Endothelial cell of umbilical vein (primary cell): ENCODE measurements at regions not wholly inside any gene's neighbourhood (a gene's known extent, or its start where the extent isn't known, plus 50 kb on each side); places are given as distances from the start of the nearest gene placed in this dataset.

Source experiments
- BruUV-seq: library from RNA; stranded (reverse); fragments of 400-500 nt; replicated peaks from 2 replicates; lab custom pipeline; 2021; lab: Mats Ljungman, UMichigan
- CTCF ChIA-PET: fragments of 300-600, 350-600 bp; sonication (Branson Sonifier 250); formaldehyde crosslinking; loops from one replicate; lab custom pipeline; 2021; ENCODE audit warnings: antibody characterized with exemption, inconsistent platforms; lab: Charles Lee
- POLR2A ChIA-PET: fragments of 300-600, 350-600 bp; sonication (Branson Sonifier 250); formaldehyde crosslinking; loops from one replicate; lab custom pipeline; 2021; ENCODE audit warnings: antibody characterized with exemption, inconsistent platforms; lab: Charles Lee
- DNase-seq: peaks from one replicate; pipeline ENCODE4 v3.0.0-alpha.2; 2011; ENCODE audit warnings: low read depth, low spot score
- FAIRE-seq: peaks from 2 replicates; lab custom pipeline; 2011; peaks lifted over from hg19 to GRCh38; lab: Jason Lieb, UNC
- H2AFZ ChIP-seq: 2 replicates; pipeline ENCODE4 v1.6.0; 2012; ENCODE audit warnings: low read depth, low read length, control low read depth, inconsistent platforms
- H3K27ac ChIP-seq: 2 replicates; pipeline ENCODE4 v1.5.1; 2011; ENCODE audit warnings: low read depth, mild to moderate bottlenecking, control low read depth, low read length, moderate library complexity; ENCODE audit not compliant: insufficient read depth
- H3K27me3 ChIP-seq, 2 experiments: 2 replicates each; pipeline versions ENCODE4 v1.6.0 to v1.6.1; 2011; ENCODE audit warnings: low read length in 2 of 2, mixed read lengths in 1 of 2; ENCODE audit not compliant: control insufficient read depth in 2 of 2, insufficient read depth in 2 of 2
- H3K36me3 ChIP-seq, 2 experiments: 2 replicates in 1 of 2; 3 replicates in 1 of 2; pipeline ENCODE4 v1.5.1; 2011; ENCODE audit warnings: low read length in 2 of 2, mild to moderate bottlenecking in 1 of 2, moderate library complexity in 1 of 2; ENCODE audit not compliant: control insufficient read depth in 2 of 2, insufficient read depth in 2 of 2; ENCODE audit errors: extremely low read depth in 1 of 2
- H3K4me1 ChIP-seq: 3 replicates; pipeline ENCODE4 v1.5.1; 2011; ENCODE audit warnings: mild to moderate bottlenecking, low read length; ENCODE audit not compliant: control insufficient read depth, insufficient read depth; ENCODE audit errors: extremely low read depth
- H3K4me2 ChIP-seq: 2 replicates; pipeline ENCODE4 v1.6.1; 2011; ENCODE audit warnings: low read length, control low read depth, mixed read lengths; ENCODE audit not compliant: insufficient read depth
- H3K4me3 ChIP-seq, 3 experiments: fragments of 200-600 bp in 1 of 3; sonication (generic), shearing (Covaris generic) in 1 of 3; replicated peaks in 1 of 3; 2 replicates each; pipeline ENCODE4 v1.5.1; 2011 to 2016; ENCODE audit warnings: control low read depth in 3 of 3, low read length in 3 of 3, mild to moderate bottlenecking in 2 of 3, inconsistent platforms in 1 of 3, low read depth in 1 of 3, moderate library complexity in 1 of 3; ENCODE audit not compliant: insufficient read depth in 1 of 3
- H3K79me2 ChIP-seq: 2 replicates; pipeline ENCODE4 v1.6.0; 2012; ENCODE audit warnings: low read length, inconsistent platforms; ENCODE audit not compliant: control insufficient read depth, insufficient read depth
- H3K9ac ChIP-seq: replicated peaks from 2 replicates; pipeline ENCODE3; 2011; ENCODE audit warnings: low read length, control low read depth; ENCODE audit not compliant: insufficient read depth; ENCODE audit errors: extremely low read depth
- H3K9me1 ChIP-seq: replicated peaks from 3 replicates; pipeline ENCODE4 v1.6.0; 2011; ENCODE audit warnings: mild to moderate bottlenecking, low read length; ENCODE audit not compliant: control insufficient read depth, insufficient read depth; ENCODE audit errors: extremely low read depth
- H3K9me3 ChIP-seq: replicated peaks from 2 replicates; pipeline ENCODE4 v1.5.1; 2012; ENCODE audit warnings: low read length, inconsistent platforms; ENCODE audit not compliant: control insufficient read depth, insufficient read depth
- H4K20me1 ChIP-seq: replicated peaks from 2 replicates; pipeline ENCODE3; 2011; ENCODE audit warnings: mild to moderate bottlenecking, low read length; ENCODE audit not compliant: control insufficient read depth, insufficient read depth; ENCODE audit errors: extremely low read depth
- EZH2 ChIP-seq: IDR thresholded peaks from 2 replicates; pipeline ENCODE4 v1.6.1; 2012; ENCODE audit warnings: borderline replicate concordance, low read depth, mild to moderate bottlenecking, moderate library complexity, low read length, inconsistent platforms; ENCODE audit not compliant: severe bottlenecking
- FOS ChIP-seq: IDR thresholded peaks from 2 replicates; pipeline ENCODE4 v1.6.1; 2011; ENCODE audit warnings: mild to moderate bottlenecking, low read length, moderate library complexity, borderline replicate concordance; ENCODE audit not compliant: insufficient read depth
- GATA2 ChIP-seq: IDR thresholded peaks from 2 replicates; pipeline ENCODE4 v1.7.0; 2011; ENCODE audit warnings: low read depth, mild to moderate bottlenecking, moderate library complexity, mixed read lengths, low read length; ENCODE audit not compliant: insufficient read length, insufficient read depth
- JUN ChIP-seq: IDR thresholded peaks from 2 replicates; pipeline ENCODE4 v1.6.1; 2011; ENCODE audit warnings: borderline replicate concordance, low read depth; ENCODE audit not compliant: insufficient read length, insufficient read depth
- MYC ChIP-seq: IDR thresholded peaks from one replicate; pipeline ENCODE4 v1.6.1; 2011; ENCODE audit warnings: mild to moderate bottlenecking, low read depth, low read length
- POLR2A ChIP-seq: IDR thresholded peaks from 2 replicates; pipeline ENCODE4 v1.6.1; 2012; ENCODE audit warnings: low read depth, mild to moderate bottlenecking, control low read depth, low read length
- POLR2AphosphoS5 ChIP-seq: IDR thresholded peaks from 2 replicates; pipeline ENCODE4 v1.6.1; 2012; ENCODE audit warnings: low read depth, mild to moderate bottlenecking, control low read depth, low read length, moderate library complexity; ENCODE audit not compliant: insufficient read depth
- dilution Hi-C: fragments of 300-500 bp; cut with MboI; formaldehyde crosslinking; loops from one replicate; pipeline ENCODE4 v1.15.0; 2019; ENCODE audit warnings: low sequenced_read_pairs; ENCODE audit not compliant: extremely low pct_ligation_motif_present
- intact Hi-C: fragments of 100-400 bp; cut with micrococcal nuclease; formaldehyde crosslinking; loops from one replicate; pipeline ENCODE4 v1.10.0; 2022
- TF ChIP-seq, protein P1 (sequence below), 2 donors: IDR thresholded peaks; 1 replicate in 1 of 2; 2 replicates in 1 of 2; pipeline ENCODE4 v1.5.1; 2011; ENCODE audit warnings: low read length in 2 of 2, mild to moderate bottlenecking in 2 of 2, moderate library complexity in 2 of 2, control low read depth in 1 of 2, inconsistent platforms in 1 of 2, low read depth in 1 of 2; ENCODE audit not compliant: insufficient read depth in 1 of 2; ENCODE audit errors: extremely low read depth in 1 of 2
- TF ChIP-seq, protein P2 (sequence below): IDR thresholded peaks from 2 replicates; pipeline ENCODE4 v1.6.1; 2011; ENCODE audit not compliant: insufficient read depth, insufficient read length

DNA sequence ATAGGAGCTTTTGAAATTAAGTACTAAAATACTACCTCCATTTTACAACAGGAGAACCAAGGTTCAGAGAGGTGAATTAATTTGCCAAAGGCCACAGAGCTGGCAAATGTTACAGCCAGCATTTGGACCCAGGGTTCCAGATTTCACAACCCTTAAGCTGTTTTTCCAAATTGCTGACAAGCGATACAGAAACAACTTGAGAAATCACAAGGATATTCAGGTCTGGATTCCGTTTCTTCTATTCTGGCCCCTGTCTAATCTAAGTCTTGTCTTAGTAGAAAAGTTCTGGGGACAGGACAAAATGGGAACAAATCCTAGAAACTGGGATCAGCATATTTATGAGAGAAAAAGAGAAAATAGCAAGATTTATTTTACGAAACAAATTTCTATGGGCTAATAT, 103.1 kb upstream of the PRLR start:
- Histone ChIP-seq H3K9me1 (no peaks in the 10 kb centered on the region), H3K4me2 (no peak overlapping the region), H3K36me3 (no peaks in the 10 kb centered on the region), H4K20me1 (no peaks in the 10 kb centered on the region), H3K9me3 (no peaks in the 10 kb centered on the region), H3K79me2 (no peaks in the 10 kb centered on the region), H3K9ac (no peak overlapping the region), H3K27ac (no peak overlapping the region), H3K4me1 (no peaks in the 10 kb centered on the region), H3K27me3 (no peaks in the 10 kb centered on the region), H2AFZ (no peak overlapping the region), H3K4me3 (no peak overlapping the region)
- no TSS peak for BruUV-seq
- DNase-seq (no peak), FAIRE-seq (no peak)
- intact Hi-C loops: no loop called here
- POLR2A ChIA-PET: no interaction called here
- dilution Hi-C loops: no loop called here
- TF ChIP-seq POLR2AphosphoS5 (no peak), EZH2 (no peak), POLR2A (no peak), MYC (no peak), FOS (no peak), JUN (no peak), GATA2 (no peak)
- TF ChIP-seq, protein P1, sequence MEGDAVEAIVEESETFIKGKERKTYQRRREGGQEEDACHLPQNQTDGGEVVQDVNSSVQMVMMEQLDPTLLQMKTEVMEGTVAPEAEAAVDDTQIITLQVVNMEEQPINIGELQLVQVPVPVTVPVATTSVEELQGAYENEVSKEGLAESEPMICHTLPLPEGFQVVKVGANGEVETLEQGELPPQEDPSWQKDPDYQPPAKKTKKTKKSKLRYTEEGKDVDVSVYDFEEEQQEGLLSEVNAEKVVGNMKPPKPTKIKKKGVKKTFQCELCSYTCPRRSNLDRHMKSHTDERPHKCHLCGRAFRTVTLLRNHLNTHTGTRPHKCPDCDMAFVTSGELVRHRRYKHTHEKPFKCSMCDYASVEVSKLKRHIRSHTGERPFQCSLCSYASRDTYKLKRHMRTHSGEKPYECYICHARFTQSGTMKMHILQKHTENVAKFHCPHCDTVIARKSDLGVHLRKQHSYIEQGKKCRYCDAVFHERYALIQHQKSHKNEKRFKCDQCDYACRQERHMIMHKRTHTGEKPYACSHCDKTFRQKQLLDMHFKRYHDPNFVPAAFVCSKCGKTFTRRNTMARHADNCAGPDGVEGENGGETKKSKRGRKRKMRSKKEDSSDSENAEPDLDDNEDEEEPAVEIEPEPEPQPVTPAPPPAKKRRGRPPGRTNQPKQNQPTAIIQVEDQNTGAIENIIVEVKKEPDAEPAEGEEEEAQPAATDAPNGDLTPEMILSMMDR (IDR thresholded peaks at IDR 0.05; ENCODE audit: extremely low read depth in 1 of 2, insufficient read depth in 1 of 2, low read depth in 1 of 2, low read length in 2 of 2): no peak
- TF ChIP-seq, protein P2, sequence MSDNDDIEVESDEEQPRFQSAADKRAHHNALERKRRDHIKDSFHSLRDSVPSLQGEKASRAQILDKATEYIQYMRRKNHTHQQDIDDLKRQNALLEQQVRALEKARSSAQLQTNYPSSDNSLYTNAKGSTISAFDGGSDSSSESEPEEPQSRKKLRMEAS: no peak
- CTCF ChIA-PET: no interaction called here
